ENCODE measurements at regions not wholly inside any gene's neighbourhood (a gene's known extent, or its start where the extent isn't known, plus 50 kb on each side); places are given as distances from the start of the nearest gene placed in this dataset.

- no peak overlapping the region for H3K4me3 ChIP-seq (ENCODE audit: low read length)
- ChIA-PET POLR2A (no interaction called here), CTCF (interaction anchor here (0.8 kb wide), 1 partner anchor 184 kb away, joined by 4 read pairs; no protein-coding TSS in a partner anchor)
- no peaks in the 10 kb centered on the region for H3K9me3 ChIP-seq (ENCODE audit: control insufficient read depth in 2 of 3, low read length in 3 of 3)
- peaks cover 0 to 2% (median 0%) of the 10 kb centered on the region in 11 donors for H3K9me3 Mint-ChIP-seq
- H3K4me1 Mint-ChIP-seq = no peaks in the 10 kb centered on the region
- H3K27ac ChIP-seq (ENCODE audit: low read depth, low read length) = no peak overlapping the region
- no peaks in the 10 kb centered on the region for H3K4me1 ChIP-seq (ENCODE audit: control insufficient read depth in 2 of 2, insufficient read depth in 2 of 2, low read length in 2 of 2)
- H3K4me3 Mint-ChIP-seq = no peak overlapping the region
- H3K27ac Mint-ChIP-seq = peak overlapping the region in 1 of 9 donors; percentile 16
- DNase-seq (no peak), ATAC-seq (no peak)
- H3K36me3 ChIP-seq (ENCODE audit: control insufficient read depth in 2 of 3, insufficient read depth in 3 of 3, low read length in 3 of 3) = no peaks in the 10 kb centered on the region
- peaks cover 0 to 36% (median 11%) of the 10 kb centered on the region in 5 donors for H3K27me3 Mint-ChIP-seq
- no peaks in the 10 kb centered on the region for H3K27me3 ChIP-seq (ENCODE audit: control insufficient read depth in 2 of 2, insufficient read depth in 2 of 2, low read length in 2 of 2)
- intact Hi-C loops (cut with micrococcal nuclease) = no loop called here
- no peaks in the 10 kb centered on the region for H3K36me3 Mint-ChIP-seq
These were observed 176.7 kb downstream of the NRP2 start for GRCh38 chr2:205858881-205859441.

- no peaks in the 10 kb centered on the region for H3K4me1 Mint-ChIP-seq
- POLR2A ChIA-PET = no interaction called here
These were observed 176.0 kb downstream of the NRP2 start for GRCh38 chr2:205858275-205858674.

GRCh38 chr2:205857520-205858237 is 175.4 kb downstream of the NRP2 start:
- intact Hi-C loops (cut with micrococcal nuclease) = no loop called here
- Histone ChIP-seq H3K9me3 (ENCODE audit: control insufficient read depth in 2 of 3, low read length in 3 of 3) (no peaks in the 10 kb centered on the region), H3K27me3 (ENCODE audit: control insufficient read depth in 2 of 2, insufficient read depth in 2 of 2, low read length in 2 of 2) (no peaks in the 10 kb centered on the region), H3K4me3 (ENCODE audit: low read length) (no peak overlapping the region), H3K36me3 (ENCODE audit: control insufficient read depth in 2 of 3, insufficient read depth in 3 of 3, low read length in 3 of 3) (no peaks in the 10 kb centered on the region), H3K4me1 (ENCODE audit: control insufficient read depth in 2 of 2, insufficient read depth in 2 of 2, low read length in 2 of 2) (no peaks in the 10 kb centered on the region), H3K27ac (ENCODE audit: low read depth, low read length) (no peak overlapping the region)
- H3K27ac Mint-ChIP-seq = no peak overlapping the region
- ChIA-PET CTCF (interaction anchor here (0.6 kb wide), 1 partner anchor 87 kb away, joined by 3 read pairs; no protein-coding TSS in a partner anchor), POLR2A (no interaction called here)
- DNase-seq = no peak
- H3K4me1 Mint-ChIP-seq = no peaks in the 10 kb centered on the region
- peaks cover 0 to 37% (median 14%) of the 10 kb centered on the region in 5 donors for H3K27me3 Mint-ChIP-seq
- H3K4me3 Mint-ChIP-seq = no peak overlapping the region
- H3K9me3 Mint-ChIP-seq = peaks cover 0 to 2% (median 0%) of the 10 kb centered on the region in 11 donors
- no peaks in the 10 kb centered on the region for H3K36me3 Mint-ChIP-seq
- no peak for ATAC-seq

More at GRCh38 chr2:205858275-205858674, 176.0 kb downstream of the NRP2 start:
- Mint-ChIP-seq H3K27ac (no peak overlapping the region), H3K27me3 (peaks cover 0 to 34% (median 14%) of the 10 kb centered on the region in 5 donors), H3K4me3 (no peak overlapping the region), H3K9me3 (peaks cover 0 to 2% (median 0%) of the 10 kb centered on the region in 11 donors), H3K36me3 (no peaks in the 10 kb centered on the region)
- ATAC-seq (no peak), DNase-seq (no peak)
- Histone ChIP-seq H3K27ac (ENCODE audit: low read depth, low read length) (no peak overlapping the region), H3K9me3 (ENCODE audit: control insufficient read depth in 2 of 3, low read length in 3 of 3) (no peaks in the 10 kb centered on the region), H3K4me1 (ENCODE audit: control insufficient read depth in 2 of 2, insufficient read depth in 2 of 2, low read length in 2 of 2) (no peaks in the 10 kb centered on the region), H3K27me3 (ENCODE audit: control insufficient read depth in 2 of 2, insufficient read depth in 2 of 2, low read length in 2 of 2) (no peaks in the 10 kb centered on the region), H3K36me3 (ENCODE audit: control insufficient read depth in 2 of 3, insufficient read depth in 3 of 3, low read length in 3 of 3) (no peaks in the 10 kb centered on the region), H3K4me3 (ENCODE audit: low read length) (no peak overlapping the region)
- CTCF ChIA-PET = no interaction called here
- intact Hi-C loops (cut with micrococcal nuclease) = no loop called here

- H3K4me3 Mint-ChIP-seq = no peak overlapping the region
- H3K27ac ChIP-seq (ENCODE audit: low read depth, low read length) = no peak overlapping the region
- H3K4me3 ChIP-seq (ENCODE audit: low read length) = no peak overlapping the region
- H3K27me3 Mint-ChIP-seq = peaks cover 12 to 27% (median 21%) of the 10 kb centered on the region in 5 donors
- H3K9me3 Mint-ChIP-seq = peaks cover 0 to 2% (median 0%) of the 10 kb centered on the region in 11 donors
- DNase-seq = no peak
- no peaks in the 10 kb centered on the region for H3K27me3 ChIP-seq (ENCODE audit: control insufficient read depth in 2 of 2, insufficient read depth in 2 of 2, low read length in 2 of 2)
- no peaks in the 10 kb centered on the region for H3K36me3 Mint-ChIP-seq
- ChIA-PET POLR2A (no interaction called here), CTCF (interaction anchor here (0.6 kb wide), 1 partner anchor 30 kb away, joined by 3 read pairs; no protein-coding TSS in a partner anchor)
- ATAC-seq = no peak
- no peaks in the 10 kb centered on the region for H3K4me1 ChIP-seq (ENCODE audit: control insufficient read depth in 2 of 2, insufficient read depth in 2 of 2, low read length in 2 of 2)
- H3K27ac Mint-ChIP-seq = no peak overlapping the region
- no peaks in the 10 kb centered on the region for H3K9me3 ChIP-seq (ENCODE audit: control insufficient read depth in 2 of 3, low read length in 3 of 3)
- no peaks in the 10 kb centered on the region for H3K36me3 ChIP-seq (ENCODE audit: control insufficient read depth in 2 of 3, insufficient read depth in 3 of 3, low read length in 3 of 3)
- intact Hi-C loops (cut with micrococcal nuclease) = no loop called here
- no peaks in the 10 kb centered on the region for H3K4me1 Mint-ChIP-seq
These were observed 170.2 kb downstream of the NRP2 start for GRCh38 chr2:205852457-205852856.

GRCh38 chr2:205850611-205851010 is 168.3 kb downstream of the NRP2 start:
- H3K4me3 ChIP-seq (ENCODE audit: low read length) = no peak overlapping the region
- Mint-ChIP-seq H3K27me3 (peaks cover 17 to 27% (median 24%) of the 10 kb centered on the region in 5 donors), H3K27ac (no peak overlapping the region), H3K4me1 (no peaks in the 10 kb centered on the region), H3K36me3 (no peaks in the 10 kb centered on the region), H3K4me3 (no peak overlapping the region), H3K9me3 (no peaks in the 10 kb centered on the region)
- no peak for DNase-seq
- intact Hi-C loops (cut with micrococcal nuclease) = no loop called here
- H3K27me3 ChIP-seq (ENCODE audit: control insufficient read depth in 2 of 2, insufficient read depth in 2 of 2, low read length in 2 of 2) = no peaks in the 10 kb centered on the region
- CTCF ChIA-PET = no interaction called here
- no peak overlapping the region for H3K27ac ChIP-seq (ENCODE audit: low read depth, low read length)
- ATAC-seq = no peak
- H3K9me3 ChIP-seq (ENCODE audit: control insufficient read depth in 2 of 3, low read length in 3 of 3) = no peaks in the 10 kb centered on the region
- H3K36me3 ChIP-seq (ENCODE audit: control insufficient read depth in 2 of 3, insufficient read depth in 3 of 3, low read length in 3 of 3) = no peaks in the 10 kb centered on the region
- POLR2A ChIA-PET = no interaction called here
- H3K4me1 ChIP-seq (ENCODE audit: control insufficient read depth in 2 of 2, insufficient read depth in 2 of 2, low read length in 2 of 2) = no peaks in the 10 kb centered on the region

- H3K27ac Mint-ChIP-seq = no peak overlapping the region
- ATAC-seq (no peak), DNase-seq (no peak)
- ChIA-PET CTCF (no interaction called here), POLR2A (no interaction called here)
- intact Hi-C loops (cut with micrococcal nuclease) = no loop called here
- Histone ChIP-seq H3K36me3 (ENCODE audit: control insufficient read depth in 2 of 3, insufficient read depth in 3 of 3, low read length in 3 of 3) (no peaks in the 10 kb centered on the region), H3K4me3 (ENCODE audit: low read length) (no peak overlapping the region), H3K9me3 (ENCODE audit: control insufficient read depth in 2 of 3, low read length in 3 of 3) (no peaks in the 10 kb centered on the region), H3K27ac (ENCODE audit: low read depth, low read length) (no peak overlapping the region), H3K27me3 (ENCODE audit: control insufficient read depth in 2 of 2, insufficient read depth in 2 of 2, low read length in 2 of 2) (no peaks in the 10 kb centered on the region), H3K4me1 (ENCODE audit: control insufficient read depth in 2 of 2, insufficient read depth in 2 of 2, low read length in 2 of 2) (no peaks in the 10 kb centered on the region)
- no peak overlapping the region for H3K4me3 Mint-ChIP-seq
- no peaks in the 10 kb centered on the region for H3K4me1 Mint-ChIP-seq
- H3K27me3 Mint-ChIP-seq = peaks cover 17 to 27% (median 24%) of the 10 kb centered on the region in 5 donors
- no peaks in the 10 kb centered on the region for H3K9me3 Mint-ChIP-seq
- H3K36me3 Mint-ChIP-seq = no peaks in the 10 kb centered on the region
These were observed 167.8 kb downstream of the NRP2 start for GRCh38 chr2:205850132-205850531.

- ChIA-PET POLR2A (no interaction called here), CTCF (no interaction called here)
- Mint-ChIP-seq H3K27me3 (peaks cover 17 to 25% (median 22%) of the 10 kb centered on the region in 5 donors), H3K9me3 (no peaks in the 10 kb centered on the region), H3K27ac (no peak overlapping the region), H3K4me1 (no peaks in the 10 kb centered on the region), H3K4me3 (no peak overlapping the region), H3K36me3 (no peaks in the 10 kb centered on the region)
- intact Hi-C loops (cut with micrococcal nuclease) = no loop called here
- H3K27me3 ChIP-seq (ENCODE audit: control insufficient read depth in 2 of 2, insufficient read depth in 2 of 2, low read length in 2 of 2) = no peaks in the 10 kb centered on the region
- no peak for ATAC-seq
- H3K4me1 ChIP-seq (ENCODE audit: control insufficient read depth in 2 of 2, insufficient read depth in 2 of 2, low read length in 2 of 2) = no peaks in the 10 kb centered on the region
- H3K36me3 ChIP-seq (ENCODE audit: control insufficient read depth in 2 of 3, insufficient read depth in 3 of 3, low read length in 3 of 3) = no peaks in the 10 kb centered on the region
- H3K4me3 ChIP-seq (ENCODE audit: low read length) = no peak overlapping the region
- no peak overlapping the region for H3K27ac ChIP-seq (ENCODE audit: low read depth, low read length)
- DNase-seq = no peak
- no peaks in the 10 kb centered on the region for H3K9me3 ChIP-seq (ENCODE audit: control insufficient read depth in 2 of 3, low read length in 3 of 3)
These were observed 166.8 kb downstream of the NRP2 start for GRCh38 chr2:205849136-205849535.
